ENCODE measurements at regions not wholly inside any gene's neighbourhood (a gene's known extent, or its start where the extent isn't known, plus 50 kb on each side); places are given as distances from the start of the nearest gene placed in this dataset.
"Not testable (repeated sequence)": the region's sequence is repeated elsewhere in the genome, so short reads cannot be mapped to it uniquely, and the experiment has no call there.

DNA sequence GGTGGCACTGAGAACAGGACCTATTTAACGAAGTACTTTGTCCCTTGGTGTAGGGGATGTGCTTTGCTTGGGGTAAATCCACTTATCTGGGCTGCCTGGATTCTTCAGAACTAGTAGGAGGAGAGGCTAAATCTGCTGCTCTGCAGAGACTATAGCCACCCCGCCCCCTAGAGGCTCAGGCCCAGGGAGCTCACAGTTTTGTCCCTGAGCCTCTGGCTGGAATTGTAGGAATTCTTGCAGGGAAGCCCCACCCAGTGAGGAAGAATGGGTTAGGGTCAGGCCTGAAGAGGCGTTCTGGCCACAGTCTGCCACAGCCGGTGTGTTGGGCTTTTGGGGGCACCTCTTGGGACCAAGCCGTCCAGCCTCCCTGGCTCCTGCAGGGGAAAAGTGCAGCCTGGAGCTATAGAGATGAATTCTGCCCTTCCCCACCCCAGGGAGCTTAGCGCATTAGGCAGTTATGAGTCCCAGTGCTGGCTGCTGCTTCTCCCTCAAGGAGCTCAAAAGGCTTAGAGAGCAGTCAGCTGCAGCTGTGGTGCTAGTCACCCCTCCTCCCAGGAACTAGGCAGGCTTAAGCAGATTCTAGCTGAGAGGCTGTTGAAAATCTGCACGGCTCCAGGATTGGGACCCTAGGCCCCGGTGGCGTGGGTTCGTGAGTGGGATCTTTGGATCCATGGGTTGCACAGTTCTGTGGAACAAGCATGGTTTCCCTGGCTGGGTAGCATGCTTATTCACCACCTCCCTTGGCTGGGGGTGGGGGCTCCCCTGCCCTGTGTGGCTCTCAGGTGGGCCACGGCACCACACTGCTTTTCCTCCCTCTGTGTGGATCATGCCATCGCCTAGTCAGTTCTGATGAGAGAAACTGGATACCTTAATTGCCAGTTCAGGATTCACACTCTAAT, 237.4 kb upstream of the TOM1L1 start:
- no peaks in the 10 kb centered on the region for H3K9me3 Mint-ChIP-seq (ENCODE audit: unreplicated experiment)

DNA sequence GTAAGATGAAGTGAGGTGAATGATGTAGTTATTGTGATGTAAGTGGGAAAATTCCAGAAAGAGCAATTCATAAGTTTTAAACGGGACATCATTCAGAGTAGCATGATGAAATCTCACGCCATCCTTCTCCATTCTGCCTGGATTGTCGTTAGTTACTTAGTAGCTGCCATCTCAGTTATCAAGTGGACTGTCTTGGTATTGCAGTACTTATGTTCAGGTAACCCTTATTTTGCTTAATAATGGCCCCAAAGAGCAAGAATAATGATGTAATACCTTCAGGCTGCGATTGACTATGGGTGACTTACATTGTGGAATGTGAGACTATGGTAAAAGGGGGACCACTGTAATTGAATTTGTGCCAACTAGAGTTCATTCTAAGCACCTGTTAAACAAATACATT, 234.1 kb upstream of the TOM1L1 start:
- no peak overlapping the region for H3K27ac Mint-ChIP-seq (ENCODE audit: unreplicated experiment)

More for the DNA sequence above, 237.4 kb upstream of the TOM1L1 start:
- H3K4me3 Mint-ChIP-seq (ENCODE audit: unreplicated experiment), result no peak overlapping the region
- H3K4me1 Mint-ChIP-seq (ENCODE audit: unreplicated experiment), result no peaks in the 10 kb centered on the region
- no peak for DNase-seq (ENCODE audit: low spot score)
- no peaks in the 10 kb centered on the region for H3K36me3 Mint-ChIP-seq (ENCODE audit: low read depth, unreplicated experiment)
- TF ChIP-seq CTCF (IDR thresholded peaks at IDR 0.05; ENCODE audit: unreplicated experiment), result no peak
- no peak overlapping the region for H3K27ac Mint-ChIP-seq (ENCODE audit: unreplicated experiment)
- no peaks in the 10 kb centered on the region for H3K27me3 Mint-ChIP-seq (ENCODE audit: unreplicated experiment)

DNA sequence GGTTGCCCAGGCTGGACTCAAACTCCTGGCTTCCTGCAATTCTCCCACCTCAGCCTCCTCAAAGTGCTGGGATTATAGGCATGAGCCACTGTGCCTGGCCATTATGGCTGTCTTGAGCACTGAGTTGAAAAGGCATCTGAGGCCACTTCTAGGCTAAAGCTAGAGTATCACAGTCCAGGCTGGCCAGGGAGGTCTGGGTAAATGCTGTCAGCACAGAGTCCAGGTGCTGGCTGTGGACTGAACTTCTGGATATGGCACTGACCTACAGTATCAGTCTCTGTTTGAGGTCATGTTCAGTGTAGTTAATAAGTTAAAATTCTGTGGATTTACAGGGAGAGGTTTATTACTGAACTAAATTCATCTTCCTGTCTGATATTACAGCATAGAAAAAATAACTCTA, 222.5 kb upstream of the TOM1L1 start:
- no peak for TF ChIP-seq CTCF (IDR thresholded peaks at IDR 0.05; ENCODE audit: unreplicated experiment)
- H3K27ac Mint-ChIP-seq (ENCODE audit: unreplicated experiment), result no peak overlapping the region
- H3K4me1 Mint-ChIP-seq (ENCODE audit: unreplicated experiment), result no peaks in the 10 kb centered on the region
- no peaks in the 10 kb centered on the region for H3K9me3 Mint-ChIP-seq (ENCODE audit: unreplicated experiment)
- DNase-seq (ENCODE audit: low spot score), result no peak
- no peak overlapping the region for H3K4me3 Mint-ChIP-seq (ENCODE audit: unreplicated experiment)
- H3K27me3 Mint-ChIP-seq (ENCODE audit: unreplicated experiment), result no peaks in the 10 kb centered on the region
- no peaks in the 10 kb centered on the region for H3K36me3 Mint-ChIP-seq (ENCODE audit: low read depth, unreplicated experiment)

More for the DNA sequence above, 234.1 kb upstream of the TOM1L1 start:
- no peaks in the 10 kb centered on the region for H3K36me3 Mint-ChIP-seq (ENCODE audit: low read depth, unreplicated experiment)
- no peak overlapping the region for H3K4me3 Mint-ChIP-seq (ENCODE audit: unreplicated experiment)
- no peaks in the 10 kb centered on the region for H3K9me3 Mint-ChIP-seq (ENCODE audit: unreplicated experiment)
- no peaks in the 10 kb centered on the region for H3K27me3 Mint-ChIP-seq (ENCODE audit: unreplicated experiment)
- DNase-seq (ENCODE audit: low spot score), result no peak
- no peaks in the 10 kb centered on the region for H3K4me1 Mint-ChIP-seq (ENCODE audit: unreplicated experiment)
- TF ChIP-seq CTCF (IDR thresholded peaks at IDR 0.05; ENCODE audit: unreplicated experiment), result no peak

GRCh38 chr17:54680410-54680809, 220.2 kb upstream of the TOM1L1 start:
- H3K9me3 Mint-ChIP-seq (ENCODE audit: unreplicated experiment), result no peaks in the 10 kb centered on the region
- H3K36me3 Mint-ChIP-seq (ENCODE audit: low read depth, unreplicated experiment), result no peaks in the 10 kb centered on the region
- H3K4me3 Mint-ChIP-seq (ENCODE audit: unreplicated experiment), result no peak overlapping the region
- TF ChIP-seq CTCF (IDR thresholded peaks at IDR 0.05; ENCODE audit: unreplicated experiment), result no peak
- no peaks in the 10 kb centered on the region for H3K27me3 Mint-ChIP-seq (ENCODE audit: unreplicated experiment)
- H3K27ac Mint-ChIP-seq (ENCODE audit: unreplicated experiment), result no peak overlapping the region
- no peak for DNase-seq (ENCODE audit: low spot score)
- H3K4me1 Mint-ChIP-seq (ENCODE audit: unreplicated experiment), result no peaks in the 10 kb centered on the region

DNA sequence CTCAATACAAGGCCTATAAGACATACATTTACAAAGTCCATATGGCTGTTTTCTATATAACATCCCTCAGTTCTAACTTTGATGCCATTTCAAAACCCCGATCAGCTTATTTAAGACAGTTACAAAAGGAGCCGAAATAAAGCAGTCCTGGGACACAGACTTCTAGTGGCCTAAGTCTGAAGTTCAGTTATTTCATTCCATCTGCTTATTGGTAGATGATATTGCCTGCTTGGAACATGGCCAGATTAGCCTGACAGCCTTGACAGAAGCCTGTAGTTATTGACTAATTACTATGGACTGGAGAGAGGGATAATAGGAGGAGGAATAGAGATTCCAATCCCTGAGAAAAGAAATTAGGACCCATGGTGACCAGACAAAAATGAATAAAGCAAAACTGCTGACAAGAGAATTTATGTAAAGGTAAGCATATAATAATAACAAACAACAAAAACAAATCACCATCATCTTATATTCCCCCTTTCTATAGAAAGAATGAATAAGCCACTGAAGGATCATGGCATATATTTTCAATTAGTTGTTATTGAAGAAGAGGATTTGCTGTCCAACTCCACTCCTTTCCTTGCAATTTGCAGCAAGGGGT, 206.3 kb upstream of the TOM1L1 start:
- Mint-ChIP-seq H3K27me3 (ENCODE audit: unreplicated experiment) (peaks cover 1% of the 10 kb centered on the region), H3K36me3 (ENCODE audit: low read depth, unreplicated experiment) (no peaks in the 10 kb centered on the region), H3K4me1 (ENCODE audit: unreplicated experiment) (no peaks in the 10 kb centered on the region), H3K9me3 (ENCODE audit: unreplicated experiment) (no peaks in the 10 kb centered on the region), H3K27ac (ENCODE audit: unreplicated experiment) (no peak overlapping the region), H3K4me3 (ENCODE audit: unreplicated experiment) (no peak overlapping the region)
- no peak for DNase-seq (ENCODE audit: low spot score)
- no peak for TF ChIP-seq CTCF (IDR thresholded peaks at IDR 0.05; ENCODE audit: unreplicated experiment)

DNA sequence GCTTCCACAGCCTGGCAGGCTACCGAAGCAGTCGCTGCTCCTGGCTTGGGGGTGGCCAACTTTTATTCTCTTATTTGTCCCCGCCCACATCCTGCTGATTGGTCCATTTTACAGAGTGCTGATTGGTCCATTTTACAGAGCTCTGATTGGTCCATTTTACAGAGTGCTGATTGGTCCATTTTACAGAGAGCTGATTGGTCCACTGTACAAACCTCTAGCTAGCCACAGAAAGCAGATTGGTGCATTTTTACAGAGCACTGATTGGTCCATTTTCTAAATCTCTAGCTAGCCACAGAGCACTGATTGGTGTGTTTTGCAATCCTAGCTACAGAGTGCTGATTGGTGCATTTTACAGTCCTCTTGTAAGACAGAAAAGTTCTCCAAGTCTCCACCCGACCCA, 187.9 kb upstream of the TOM1L1 start:
- not testable (repeated sequence) for H3K4me1 Mint-ChIP-seq (ENCODE audit: unreplicated experiment); H3K27ac Mint-ChIP-seq (ENCODE audit: unreplicated experiment); H3K9me3 Mint-ChIP-seq (ENCODE audit: unreplicated experiment); H3K36me3 Mint-ChIP-seq (ENCODE audit: low read depth, unreplicated experiment); H3K27me3 Mint-ChIP-seq (ENCODE audit: unreplicated experiment); H3K4me3 Mint-ChIP-seq (ENCODE audit: unreplicated experiment); DNase-seq (ENCODE audit: low spot score)

All from endothelial cell (in vitro differentiated cells).